Activated CD4-positive, alpha-beta T cell treated with anti-CD3 and anti-CD28 coated beads, Interleukin-2, amount 50 U/mL, for 16 hours (primary cell): ENCODE measurements at regions not wholly inside any gene's neighbourhood (a gene's known extent, or its start where the extent isn't known, plus 50 kb on each side); places are given as distances from the start of the nearest gene placed in this dataset.
"Not testable (repeated sequence)": the region's sequence is repeated elsewhere in the genome, so short reads cannot be mapped to it uniquely, and the experiment has no call there.

Experiments
- DNase-seq: peaks from one replicate; pipeline ENCODE4 v3.0.0-alpha.2; 2020

- DNase-seq = no peak
Observed at GRCh38 chr3:28971156-28971555, 309.7 kb upstream of the RBMS3 start.

- DNase-seq = no peak
Observed at GRCh38 chr3:28972921-28973320, 307.9 kb upstream of the RBMS3 start.

GRCh38 chr3:28973609-28974008 is 307.3 kb upstream of the RBMS3 start:
- DNase-seq = no peak

GRCh38 chr3:28978092-28978491 is 302.8 kb upstream of the RBMS3 start:
- DNase-seq = no peak

- DNase-seq = no peak
Observed at GRCh38 chr3:28980131-28980530, 300.7 kb upstream of the RBMS3 start.

- DNase-seq = no peak
Observed at GRCh38 chr3:28980631-28981030, 300.2 kb upstream of the RBMS3 start.

GRCh38 chr3:28982906-28983305 is 298.0 kb upstream of the RBMS3 start:
- DNase-seq = peak; percentile 14

GRCh38 chr3:28986922-28987321 is 293.9 kb upstream of the RBMS3 start:
- no peak for DNase-seq

- DNase-seq = peak; percentile 23
Observed at GRCh38 chr3:28989646-28990089, 291.2 kb upstream of the RBMS3 start.

- no peak for DNase-seq
Observed at GRCh38 chr3:28994161-28994905, 286.5 kb upstream of the RBMS3 start.

- DNase-seq = peak; percentile 41
Observed at GRCh38 chr3:29004885-29005599, 275.8 kb upstream of the RBMS3 start.

- no peak for DNase-seq
Observed at GRCh38 chr3:29005862-29006261, 275.0 kb upstream of the RBMS3 start.

GRCh38 chr3:29011441-29011840 is 269.4 kb upstream of the RBMS3 start:
- no peak for DNase-seq

GRCh38 chr3:29011966-29012365 is 268.9 kb upstream of the RBMS3 start:
- DNase-seq = no peak

- no peak for DNase-seq
Observed at GRCh38 chr3:29022976-29023375, 257.9 kb upstream of the RBMS3 start.

- DNase-seq = peak; percentile 80
Observed at GRCh38 chr3:29026286-29026685, 254.6 kb upstream of the RBMS3 start.

GRCh38 chr3:29026959-29027358 is 253.9 kb upstream of the RBMS3 start:
- DNase-seq = no peak

- DNase-seq = not testable (repeated sequence)
Observed at GRCh38 chr3:29031175-29031574, 249.7 kb upstream of the RBMS3 start.

GRCh38 chr3:29033511-29033910 is 247.4 kb upstream of the RBMS3 start:
- DNase-seq = no peak

GRCh38 chr3:29050155-29050554 is 230.7 kb upstream of the RBMS3 start:
- no peak for DNase-seq

GRCh38 chr3:29057326-29057725 is 223.5 kb upstream of the RBMS3 start:
- DNase-seq = no peak

- no peak for DNase-seq
Observed at GRCh38 chr3:29064085-29064484, 216.8 kb upstream of the RBMS3 start.

GRCh38 chr3:29065211-29065785 is 215.6 kb upstream of the RBMS3 start:
- no peak for DNase-seq

- DNase-seq = no peak
Observed at GRCh38 chr3:29067007-29067406, 213.9 kb upstream of the RBMS3 start.
